RWPE2 (cell line): ENCODE measurements at regions not wholly inside any gene's neighbourhood (a gene's known extent, or its start where the extent isn't known, plus 50 kb on each side); places are given as distances from the start of the nearest gene placed in this dataset.
A peak's percentile ranks its signal among the peaks of the same experiment; 100 is the strongest.
"Not testable (repeated sequence)": the region's sequence is repeated elsewhere in the genome, so short reads cannot be mapped to it uniquely, and the experiment has no call there.

Experiments
- ATAC-seq: fragments of 200-7000 bp; cut with Tn5 transposase; 3 replicates; pipeline ENCODE4 v1.9.1; 2021; ENCODE audit warnings: low read depth
- DNase-seq: peaks from one replicate; pipeline ENCODE4 v3.0.0-alpha.2; 2020; ENCODE audit warnings: low spot score
- H3K27ac ChIP-seq: fragments of 450-650 bp; 2 replicates; pipeline ENCODE4 v1.5.1; 2017; ENCODE audit warnings: mild to moderate bottlenecking; ENCODE audit not compliant: poor library complexity, severe bottlenecking
- H3K27me3 ChIP-seq: fragments of 250-450 bp; sonication (Bioruptor Pico); 2 replicates; pipeline ENCODE4 v1.5.1; 2021; ENCODE audit warnings: mild to moderate bottlenecking, moderate library complexity; ENCODE audit not compliant: insufficient read depth, poor library complexity, severe bottlenecking
- H3K36me3 ChIP-seq: fragments of 250-450 bp; sonication (Bioruptor Pico); 2 replicates; pipeline ENCODE4 v1.5.1; 2020; ENCODE audit warnings: low read depth, mild to moderate bottlenecking, moderate library complexity
- H3K4me1 ChIP-seq: fragments of 250-450 bp; sonication (Bioruptor Pico); 2 replicates; pipeline ENCODE4 v1.5.1; 2021; ENCODE audit warnings: mild to moderate bottlenecking, moderate library complexity; ENCODE audit not compliant: insufficient read depth, poor library complexity, severe bottlenecking
- H3K4me3 ChIP-seq: fragments of 250-450 bp; sonication (Bioruptor Pico); 2 replicates; pipeline ENCODE4 v1.5.1; 2021; ENCODE audit warnings: mild to moderate bottlenecking, moderate library complexity; ENCODE audit not compliant: severe bottlenecking
- H3K9me3 ChIP-seq: fragments of 250-450 bp; sonication (Bioruptor Pico); 2 replicates; pipeline ENCODE4 v1.5.1; 2021; ENCODE audit warnings: mild to moderate bottlenecking, moderate library complexity; ENCODE audit not compliant: severe bottlenecking
- CTCF ChIP-seq: fragments of 450-650 bp; IDR thresholded peaks from one replicate; pipeline ENCODE4 v1.5.1; 2017; ENCODE audit warnings: mild to moderate bottlenecking, moderate library complexity; ENCODE audit not compliant: poor library complexity, severe bottlenecking

GRCh38 chr22:16090991-16091390 is 401.2 kb downstream of the POTEH start:
- not testable (repeated sequence) for H3K36me3 ChIP-seq, H3K4me3 ChIP-seq, ATAC-seq, H3K4me1 ChIP-seq, H3K27ac ChIP-seq, DNase-seq, H3K9me3 ChIP-seq, H3K27me3 ChIP-seq

- H3K27me3 ChIP-seq, DNase-seq, H3K27ac ChIP-seq, H3K4me3 ChIP-seq, ATAC-seq, H3K36me3 ChIP-seq, H3K4me1 ChIP-seq, H3K9me3 ChIP-seq: not testable (repeated sequence)
These were observed 415.3 kb downstream of the POTEH start for GRCh38 chr22:16105121-16105520.

GRCh38 chr22:16131456-16131855 is 441.6 kb downstream of the POTEH start:
- not testable (repeated sequence) for H3K4me1 ChIP-seq, H3K36me3 ChIP-seq, ATAC-seq, H3K27me3 ChIP-seq, H3K27ac ChIP-seq, H3K9me3 ChIP-seq, DNase-seq, H3K4me3 ChIP-seq

- H3K4me1 ChIP-seq, result no peaks in the 10 kb centered on the region
- no peaks in the 10 kb centered on the region for H3K36me3 ChIP-seq
- H3K27me3 ChIP-seq, result no peaks in the 10 kb centered on the region
- no peaks in the 10 kb centered on the region for H3K9me3 ChIP-seq
- H3K4me3 ChIP-seq, result no peak overlapping the region
- no peak overlapping the region for H3K27ac ChIP-seq
- ATAC-seq, result no peak
- no peak for TF ChIP-seq CTCF
- DNase-seq, result peak; percentile 46
These were observed 442.1 kb downstream of the POTEH start for GRCh38 chr22:16131918-16132317.

- not testable (repeated sequence) for H3K9me3 ChIP-seq, H3K27ac ChIP-seq, DNase-seq, H3K4me1 ChIP-seq, H3K4me3 ChIP-seq, H3K36me3 ChIP-seq, H3K27me3 ChIP-seq, ATAC-seq
These were observed 442.8 kb downstream of the POTEH start for GRCh38 chr22:16132598-16132997.

GRCh38 chr22:16146101-16146500 is 446.5 kb downstream of the CCT8L2 start:
- not testable (repeated sequence) for H3K27ac ChIP-seq, H3K4me3 ChIP-seq, H3K36me3 ChIP-seq, H3K4me1 ChIP-seq, ATAC-seq, H3K27me3 ChIP-seq, H3K9me3 ChIP-seq, DNase-seq

GRCh38 chr22:16146916-16147315 is 445.7 kb downstream of the CCT8L2 start:
- not testable (repeated sequence) for H3K4me3 ChIP-seq, H3K36me3 ChIP-seq, DNase-seq, H3K4me1 ChIP-seq, ATAC-seq, H3K9me3 ChIP-seq, H3K27ac ChIP-seq, H3K27me3 ChIP-seq
- TF ChIP-seq CTCF, result peak; percentile 53

- not testable (repeated sequence) for DNase-seq, H3K27me3 ChIP-seq, H3K4me3 ChIP-seq, H3K9me3 ChIP-seq, H3K27ac ChIP-seq, H3K36me3 ChIP-seq, H3K4me1 ChIP-seq, ATAC-seq
These were observed 415.3 kb downstream of the CCT8L2 start for GRCh38 chr22:16177287-16177686.

- not testable (repeated sequence) for H3K36me3 ChIP-seq, DNase-seq, H3K27ac ChIP-seq, H3K27me3 ChIP-seq, H3K9me3 ChIP-seq, H3K4me1 ChIP-seq, H3K4me3 ChIP-seq, ATAC-seq
These were observed 408.7 kb downstream of the CCT8L2 start for GRCh38 chr22:16183864-16184263.
